Mesendoderm (in vitro differentiated cells): ENCODE measurements at regions not wholly inside any gene's neighbourhood (a gene's known extent, or its start where the extent isn't known, plus 50 kb on each side); places are given as distances from the start of the nearest gene placed in this dataset.
A peak's percentile ranks its signal among the peaks of the same experiment; 100 is the strongest.
"Not testable (repeated sequence)": the region's sequence is repeated elsewhere in the genome, so short reads cannot be mapped to it uniquely, and the experiment has no call there.

Experiments used
- DNase-seq: peaks from one replicate; pipeline ENCODE4 v3.0.0; 2013
- H2AK5ac ChIP-seq: 2 replicates; pipeline ENCODE4 v1.6.1; 2013; ENCODE audit warnings: low read length, inconsistent platforms
- H2BK120ac ChIP-seq: 2 replicates; pipeline ENCODE4 v1.6.1; 2013; ENCODE audit warnings: low read depth, mild to moderate bottlenecking, low read length, moderate library complexity, mixed read lengths
- H2BK15ac ChIP-seq: replicated peaks from 2 replicates; pipeline ENCODE4 v1.6.1; 2013; ENCODE audit warnings: low read depth, mild to moderate bottlenecking, moderate library complexity
- H2BK5ac ChIP-seq: 2 replicates; pipeline ENCODE4 v1.6.1; 2013; ENCODE audit warnings: low read length, inconsistent platforms
- H3K18ac ChIP-seq: 2 replicates; pipeline ENCODE4 v1.6.1; 2013; ENCODE audit warnings: mild to moderate bottlenecking, low read length, mixed read lengths
- H3K23ac ChIP-seq: one replicate; pipeline ENCODE4 v1.6.1; 2013; ENCODE audit warnings: low read length
- H3K27ac ChIP-seq: 2 replicates; pipeline ENCODE4 v1.5.1; 2013; ENCODE audit warnings: low read depth, mild to moderate bottlenecking, inconsistent platforms, low read length, moderate library complexity
- H3K27me3 ChIP-seq: 2 replicates; pipeline ENCODE4 v1.6.1; 2013; ENCODE audit warnings: low read length, control low read depth, mild to moderate bottlenecking, inconsistent platforms; ENCODE audit not compliant: insufficient read depth, poor library complexity
- H3K36me3 ChIP-seq: 2 replicates; pipeline ENCODE4 v1.6.1; 2013; ENCODE audit warnings: low read length, inconsistent platforms; ENCODE audit not compliant: control insufficient read depth, insufficient read depth
- H3K4ac ChIP-seq: one replicate; pipeline ENCODE4 v1.6.1; 2013; ENCODE audit warnings: low read depth, mild to moderate bottlenecking, low read length, moderate library complexity
- H3K4me1 ChIP-seq: 2 replicates; pipeline ENCODE4 v1.6.1; 2013; ENCODE audit warnings: low read depth, low read length, inconsistent platforms; ENCODE audit not compliant: control insufficient read depth
- H3K4me2 ChIP-seq: 2 replicates; pipeline ENCODE4 v1.6.1; 2013; ENCODE audit warnings: low read length
- H3K4me3 ChIP-seq: 2 replicates; pipeline ENCODE4 v1.5.1; 2013; ENCODE audit warnings: mild to moderate bottlenecking, low read length
- H3K56ac ChIP-seq: one replicate; pipeline ENCODE4 v1.6.1; 2013; ENCODE audit warnings: low read length
- H3K79me1 ChIP-seq: 2 replicates; pipeline ENCODE4 v1.6.1; 2013; ENCODE audit warnings: low read length, inconsistent platforms
- H3K79me2 ChIP-seq: 2 replicates; pipeline ENCODE4 v1.6.1; 2013; ENCODE audit warnings: mild to moderate bottlenecking, low read length; ENCODE audit not compliant: control insufficient read depth, insufficient read depth
- H3K9ac ChIP-seq: 2 replicates; pipeline ENCODE4 v1.6.1; 2013; ENCODE audit warnings: low read length, inconsistent platforms
- H4K5ac ChIP-seq: one replicate; pipeline ENCODE4 v1.6.1; 2013; ENCODE audit warnings: low read length
- H4K8ac ChIP-seq: one replicate; pipeline ENCODE4 v1.6.1; 2013; ENCODE audit warnings: low read depth, mild to moderate bottlenecking, control low read depth, low read length, moderate library complexity
- WGBS: extraction: QIAGEN DNeasy Blood & Tissue Kit; methylation state at CpG from one replicate; pipeline ENCODE4 v1.1.7; 2013; ENCODE audit warnings: low lambda C conversion rate, missing lambda C conversion rate; ENCODE audit not compliant: insufficient coverage; ENCODE audit errors: extremely low coverage; 5-methylcytosine and 5-hydroxymethylcytosine counted together

DNA sequence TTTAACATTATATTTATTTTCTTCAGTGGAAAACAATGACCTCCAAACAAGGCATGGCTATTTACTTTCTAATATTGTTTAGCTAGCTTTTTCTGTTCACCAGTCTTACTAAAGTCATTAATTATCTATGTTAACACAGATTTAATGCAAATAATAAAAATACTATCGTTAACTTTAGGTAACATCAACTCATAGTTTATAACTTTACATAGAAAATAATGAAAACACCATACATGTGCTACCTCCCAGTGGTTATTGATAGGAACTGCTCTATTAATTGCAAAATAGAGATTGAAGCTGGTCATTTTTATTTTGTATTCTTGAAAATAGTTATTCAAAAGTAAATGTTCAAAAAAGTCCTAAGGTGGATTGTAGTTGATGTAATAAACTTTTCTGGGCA is 78.3 kb upstream of the HCN1 start:
- no peak overlapping the region for H4K5ac ChIP-seq
- H3K4me2 ChIP-seq, result no peak overlapping the region
- no peaks in the 10 kb centered on the region for H3K4me1 ChIP-seq
- H3K79me2 ChIP-seq, result no peaks in the 10 kb centered on the region
- DNase-seq, result peak; percentile 11
- H3K56ac ChIP-seq, result no peak overlapping the region
- no peak overlapping the region for H3K18ac ChIP-seq
- H3K79me1 ChIP-seq, result no peaks in the 10 kb centered on the region
- H3K4ac ChIP-seq, result no peak overlapping the region
- no peak overlapping the region for H2BK5ac ChIP-seq
- no peak overlapping the region for H3K23ac ChIP-seq
- H3K27ac ChIP-seq, result no peak overlapping the region
- H2BK15ac ChIP-seq, result no peak overlapping the region
- no peaks in the 10 kb centered on the region for H3K36me3 ChIP-seq
- H2AK5ac ChIP-seq, result no peak overlapping the region
- no peak overlapping the region for H4K8ac ChIP-seq
- H3K4me3 ChIP-seq, result no peak overlapping the region
- H3K27me3 ChIP-seq, result no peaks in the 10 kb centered on the region
- H3K9ac ChIP-seq, result no peak overlapping the region
- no peak overlapping the region for H2BK120ac ChIP-seq
- 100% methylated on average over 1 of the region's 1 CpG for WGBS

DNA sequence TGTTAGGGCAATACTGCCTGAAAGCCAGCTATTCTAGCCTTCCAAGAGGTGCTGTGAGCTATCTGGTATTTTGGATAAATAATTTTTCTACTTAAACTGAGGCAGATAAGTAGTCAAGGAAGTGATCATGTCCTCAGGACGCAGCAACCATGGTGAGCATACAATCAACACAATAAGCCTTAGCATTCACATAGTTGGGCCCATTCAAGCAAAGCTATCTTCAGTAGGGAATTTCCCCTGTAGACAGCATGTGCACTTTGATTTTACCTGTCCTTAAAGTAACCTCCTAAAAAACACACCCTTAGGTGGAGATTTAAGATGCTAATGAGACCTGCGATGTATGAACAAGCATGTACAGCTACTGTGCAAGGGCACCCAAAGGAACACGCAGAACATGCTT is 76.2 kb upstream of the HCN1 start:
- Histone ChIP-seq H3K56ac (no peak overlapping the region), H3K4me1 (no peaks in the 10 kb centered on the region), H4K8ac (no peak overlapping the region), H3K36me3 (no peaks in the 10 kb centered on the region), H3K4me3 (no peak overlapping the region), H3K79me2 (no peaks in the 10 kb centered on the region), H2BK120ac (no peak overlapping the region), H3K23ac (no peak overlapping the region), H2AK5ac (no peak overlapping the region), H3K4ac (no peak overlapping the region), H3K27me3 (no peaks in the 10 kb centered on the region), H3K27ac (no peak overlapping the region), H3K4me2 (no peak overlapping the region), H3K79me1 (no peaks in the 10 kb centered on the region), H2BK5ac (no peak overlapping the region), H2BK15ac (no peak overlapping the region), H3K9ac (no peak overlapping the region), H3K18ac (no peak overlapping the region), H4K5ac (no peak overlapping the region)
- WGBS, result no CpG with 5 or more reads among the region's 3 CpGs
- DNase-seq, result no peak

DNA sequence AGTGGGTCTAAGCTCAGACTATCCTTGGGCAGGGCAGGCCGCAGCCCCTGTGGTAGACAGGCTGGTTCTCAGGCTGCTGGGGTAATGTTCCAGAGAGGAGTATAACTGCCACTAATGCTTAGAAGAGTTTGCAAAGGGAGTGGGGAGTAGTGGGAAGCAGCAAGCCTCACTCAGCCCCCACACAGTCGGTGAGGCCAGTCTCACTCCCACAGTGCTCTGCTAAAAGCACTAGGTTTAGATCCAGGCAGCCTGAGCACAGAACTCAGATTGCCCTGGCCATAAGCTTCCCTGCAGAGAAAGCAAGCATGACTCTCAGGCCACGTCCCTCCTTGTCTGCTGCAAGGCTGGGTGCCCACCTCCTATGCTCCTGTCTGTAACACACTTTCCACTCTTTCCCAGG is 69.4 kb upstream of the HCN1 start:
- Histone ChIP-seq H3K23ac (no peak overlapping the region), H2AK5ac (no peak overlapping the region), H3K4me2 (no peak overlapping the region), H4K8ac (no peak overlapping the region), H3K36me3 (no peaks in the 10 kb centered on the region), H3K4me3 (no peak overlapping the region), H3K79me2 (no peaks in the 10 kb centered on the region), H3K4ac (no peak overlapping the region), H4K5ac (no peak overlapping the region), H3K27ac (no peak overlapping the region), H2BK120ac (no peak overlapping the region), H3K56ac (no peak overlapping the region), H2BK5ac (no peak overlapping the region), H3K27me3 (no peaks in the 10 kb centered on the region), H3K79me1 (no peaks in the 10 kb centered on the region), H3K9ac (no peak overlapping the region), H2BK15ac (no peak overlapping the region), H3K18ac (no peak overlapping the region), H3K4me1 (no peaks in the 10 kb centered on the region)
- DNase-seq, result no peak
- WGBS, result no CpG with 5 or more reads among the region's 3 CpGs

DNA sequence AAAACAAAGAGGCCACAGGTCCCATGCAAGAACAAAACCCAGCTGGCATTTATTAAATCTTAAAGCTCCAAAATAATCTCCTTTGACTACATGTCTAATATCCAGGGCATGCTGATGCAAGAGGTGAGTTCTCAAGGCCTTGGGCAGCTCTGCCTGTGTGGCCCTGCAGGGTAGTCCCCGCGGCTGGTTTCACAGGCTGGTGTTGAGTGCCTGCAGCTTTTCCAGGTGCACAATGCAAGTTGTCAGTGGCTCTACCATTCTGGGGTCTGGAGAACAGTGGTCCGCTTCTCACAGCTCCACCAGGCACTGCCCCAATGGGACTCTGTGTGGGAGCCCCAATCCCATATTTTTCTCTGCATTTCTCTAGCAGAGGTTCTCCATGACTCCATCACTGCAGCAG is 54.4 kb upstream of the HCN1 start:
- Histone ChIP-seq H3K79me1 (no peaks in the 10 kb centered on the region), H3K4me3 (no peak overlapping the region), H3K4ac (no peak overlapping the region), H3K27me3 (no peaks in the 10 kb centered on the region), H3K4me2 (no peak overlapping the region), H3K79me2 (no peaks in the 10 kb centered on the region), H4K5ac (no peak overlapping the region), H2BK120ac (no peak overlapping the region), H3K56ac (no peak overlapping the region), H2BK15ac (no peak overlapping the region), H3K27ac (no peak overlapping the region), H3K9ac (no peak overlapping the region), H3K36me3 (no peaks in the 10 kb centered on the region), H4K8ac (no peak overlapping the region), H2BK5ac (no peak overlapping the region), H3K23ac (no peak overlapping the region), H3K4me1 (no peaks in the 10 kb centered on the region), H3K18ac (no peak overlapping the region), H2AK5ac (no peak overlapping the region)
- WGBS, result no CpG with 5 or more reads among the region's 3 CpGs
- no peak for DNase-seq

DNA sequence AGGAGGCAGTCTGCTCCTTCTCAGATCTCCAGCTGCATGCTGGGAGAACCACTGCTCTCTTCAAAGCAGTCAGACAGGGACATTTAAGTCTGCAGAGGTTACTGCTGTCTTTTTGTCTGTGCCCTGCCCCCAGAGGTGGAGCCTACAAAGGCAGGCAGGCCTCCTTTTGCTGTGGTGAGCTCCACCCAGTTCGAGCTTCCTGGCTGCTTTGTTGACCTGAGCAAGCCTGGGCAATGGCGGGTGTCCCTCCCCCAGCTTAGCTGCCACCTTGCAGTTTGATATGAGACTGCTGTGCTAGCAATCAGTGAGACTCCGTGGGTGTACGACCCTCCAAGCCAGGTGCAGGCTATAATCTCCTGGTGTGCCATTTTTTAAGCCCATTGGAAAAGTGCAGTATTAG is 52.3 kb upstream of the HCN1 start:
- not testable (repeated sequence) for DNase-seq, H3K79me1 ChIP-seq, H3K9ac ChIP-seq, H2BK120ac ChIP-seq, H4K5ac ChIP-seq, H4K8ac ChIP-seq, H3K4me3 ChIP-seq, H3K79me2 ChIP-seq, H3K23ac ChIP-seq, H2BK15ac ChIP-seq, H3K27me3 ChIP-seq, H2BK5ac ChIP-seq, H3K4me1 ChIP-seq, H3K27ac ChIP-seq, H3K36me3 ChIP-seq, H3K56ac ChIP-seq, H3K18ac ChIP-seq, H2AK5ac ChIP-seq, H3K4me2 ChIP-seq, H3K4ac ChIP-seq
- no CpG with 5 or more reads among the region's 4 CpGs for WGBS
